GM13976 (cell line): ENCODE measurements at regions not wholly inside any gene's neighbourhood (a gene's known extent, or its start where the extent isn't known, plus 50 kb on each side); places are given as distances from the start of the nearest gene placed in this dataset.

Experiments used
- DNase-seq: peaks from one replicate; pipeline ENCODE4 v3.0.0; 2012; ENCODE audit warnings: low spot score
- CTCF ChIP-seq: IDR thresholded peaks from 2 replicates; pipeline ENCODE4 v1.5.1; 2012; ENCODE audit warnings: borderline replicate concordance, mild to moderate bottlenecking; ENCODE audit not compliant: insufficient read depth; ENCODE audit errors: extremely low read depth, missing control alignments, control extremely low read depth
- in situ Hi-C: fragments of 300-500 bp; cut with MboI; formaldehyde crosslinking; loops from one replicate; pipeline ENCODE4 v1.12.0; 2022; ENCODE audit warnings: low sequenced_read_pairs, mixed read lengths, inconsistent platforms; ENCODE audit not compliant: unreplicated experiment

DNA sequence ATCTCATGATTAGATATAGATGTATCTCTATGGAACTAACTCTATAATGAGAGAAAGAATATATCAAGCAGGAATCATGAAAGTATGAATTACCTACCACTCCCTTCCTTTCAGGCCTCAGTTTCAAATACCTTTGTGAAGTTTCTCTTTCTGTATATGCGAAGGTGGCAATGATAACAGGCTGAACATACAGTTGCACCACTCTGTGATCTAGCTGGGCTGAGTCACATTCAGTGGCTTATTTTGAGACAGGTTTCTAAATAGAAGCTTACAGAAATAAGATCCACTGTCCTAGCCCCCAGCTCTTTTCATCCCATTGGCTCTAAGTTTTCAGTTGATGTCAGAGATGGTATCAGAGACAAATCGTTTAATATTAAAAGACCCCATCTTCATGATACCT lies 662.0 kb downstream of the SLITRK1 start:
- DNase-seq = no peak
- no peak for TF ChIP-seq CTCF
- in situ Hi-C loops = no loop called here

GRCh38 chr13:83219832-83220231 lies 662.4 kb downstream of the SLITRK1 start:
- TF ChIP-seq CTCF = no peak
- no peak for DNase-seq
- in situ Hi-C loops = no loop called here

DNA sequence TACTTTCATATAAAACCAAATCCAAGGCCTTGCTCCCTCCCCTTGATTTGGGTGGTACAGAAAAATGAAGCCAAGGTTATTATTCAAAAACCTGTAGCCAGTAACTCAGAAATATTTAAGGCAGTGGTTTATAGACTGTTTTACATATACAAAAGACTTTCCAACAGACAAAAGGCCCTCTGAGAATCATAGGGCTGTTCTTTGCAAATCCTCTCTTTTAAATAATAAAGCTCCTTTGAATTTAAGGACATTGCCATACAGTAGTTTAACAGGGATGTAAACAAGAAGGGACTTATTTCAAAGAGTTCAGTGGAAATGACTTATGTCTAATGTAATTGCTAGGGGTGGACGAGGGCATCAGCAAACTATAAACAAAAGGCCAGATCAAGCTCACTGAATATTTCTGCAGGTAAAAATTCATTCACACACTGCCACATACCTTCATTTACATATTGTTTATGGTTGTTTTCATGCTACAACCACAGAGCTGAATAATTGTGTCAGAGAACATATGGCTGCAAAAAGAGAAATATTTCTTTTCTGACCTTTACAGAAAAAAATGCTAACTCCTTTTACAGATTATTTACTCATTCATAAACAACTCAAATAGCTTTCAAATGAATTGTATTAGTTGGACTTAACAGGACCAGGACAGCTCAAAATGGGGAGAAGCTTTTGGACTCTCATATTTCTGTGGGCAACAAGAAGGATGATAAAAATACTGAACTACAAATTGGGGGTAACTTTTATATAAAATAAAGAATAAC lies 665.6 kb downstream of the SLITRK1 start:
- no peak for TF ChIP-seq CTCF
- in situ Hi-C loops = no loop called here
- DNase-seq = no peak

DNA sequence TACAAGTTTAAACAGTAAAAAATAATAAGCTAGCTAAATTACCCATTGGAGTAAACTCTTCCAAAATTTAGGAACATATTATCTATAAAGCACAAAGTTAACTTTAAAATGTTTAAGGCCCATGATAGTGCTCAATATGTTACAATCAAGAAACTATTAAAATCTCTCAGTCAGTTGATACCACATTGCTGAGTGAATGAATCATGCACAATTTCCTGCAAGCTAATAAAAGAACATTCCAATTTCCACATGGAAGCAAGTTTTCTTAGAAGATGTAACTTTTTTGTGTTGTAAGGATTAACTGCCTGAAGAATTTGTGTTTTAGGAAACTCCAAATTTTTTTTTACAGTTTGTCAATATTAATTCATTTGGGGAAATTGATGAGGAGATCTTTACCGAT lies 666.6 kb downstream of the SLITRK1 start:
- no peak for TF ChIP-seq CTCF
- in situ Hi-C loops = no loop called here
- no peak for DNase-seq

- no peak for TF ChIP-seq CTCF
- DNase-seq = no peak
- in situ Hi-C loops = no loop called here
Measured at GRCh38 chr13:83214452-83214851, 667.8 kb downstream of the SLITRK1 start.

GRCh38 chr13:83211301-83211700 lies 671.0 kb downstream of the SLITRK1 start:
- no peak for DNase-seq
- TF ChIP-seq CTCF = no peak
- in situ Hi-C loops = no loop called here
